ENCODE measurements at regions not wholly inside any gene's neighbourhood (a gene's known extent, or its start where the extent isn't known, plus 50 kb on each side); places are given as distances from the start of the nearest gene placed in this dataset.

GRCh38 chr20:7305976-7306375 is 538.5 kb downstream of the BMP2 start:
- TF ChIP-seq EZH2 (IDR thresholded peaks at IDR 0.05; ENCODE audit: insufficient read depth, poor library complexity, severe bottlenecking), result no peak
- no peak for TF ChIP-seq EZH2phosphoT487 (IDR thresholded peaks at IDR 0.05; ENCODE audit: insufficient read depth, low read depth)

Data from GM23248 (cell line).